Cerebellar nuclear complex (tissue), 1 donor: ENCODE measurements at regions not wholly inside any gene's neighbourhood (a gene's known extent, or its start where the extent isn't known, plus 50 kb on each side); places are given as distances from the start of the nearest gene placed in this dataset.

Experiments used
- DNase-seq, 2 experiments: peaks; one replicate each; lab custom pipeline; 2025; lab: John Stamatoyannopoulos, UW

DNA sequence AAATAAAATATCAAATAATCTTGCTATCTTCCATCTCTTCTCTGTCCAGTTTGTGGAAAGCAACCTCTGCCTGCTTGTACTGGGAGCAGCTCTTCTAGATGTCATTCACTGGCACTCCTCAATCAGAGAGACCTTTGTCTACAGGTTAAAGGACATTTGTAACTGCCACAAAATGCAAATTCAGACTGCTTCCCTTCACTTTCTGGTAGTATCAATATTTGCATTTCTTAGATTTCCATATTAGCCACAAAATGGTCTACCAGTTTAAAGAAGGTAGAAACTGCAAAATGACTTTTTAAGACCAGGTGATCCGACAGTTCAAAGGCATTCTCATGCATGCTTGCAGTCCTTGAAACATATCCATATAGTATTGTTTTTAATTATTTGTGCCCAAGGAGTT is 51.7 kb upstream of the RCN1 start:
- DNase-seq: no peak

DNA sequence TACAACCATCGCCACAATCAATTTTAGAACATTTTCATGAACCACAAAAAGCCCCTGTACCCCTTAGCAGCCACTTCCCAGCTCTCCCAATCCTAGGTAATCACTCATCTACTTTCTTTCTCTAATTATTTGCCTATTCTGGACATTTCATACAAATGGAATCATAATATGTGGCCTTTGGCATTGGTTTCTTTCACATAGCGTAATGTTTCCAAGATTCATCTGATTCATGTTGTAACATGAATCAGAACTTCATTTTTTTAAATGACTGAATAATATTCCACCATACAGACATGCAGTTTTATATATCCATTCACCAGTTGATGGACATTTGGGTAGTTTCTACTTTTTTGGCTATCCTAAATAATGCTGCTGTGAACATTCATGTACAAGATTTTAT is 56.2 kb upstream of the RCN1 start:
- DNase-seq: no peak

DNA sequence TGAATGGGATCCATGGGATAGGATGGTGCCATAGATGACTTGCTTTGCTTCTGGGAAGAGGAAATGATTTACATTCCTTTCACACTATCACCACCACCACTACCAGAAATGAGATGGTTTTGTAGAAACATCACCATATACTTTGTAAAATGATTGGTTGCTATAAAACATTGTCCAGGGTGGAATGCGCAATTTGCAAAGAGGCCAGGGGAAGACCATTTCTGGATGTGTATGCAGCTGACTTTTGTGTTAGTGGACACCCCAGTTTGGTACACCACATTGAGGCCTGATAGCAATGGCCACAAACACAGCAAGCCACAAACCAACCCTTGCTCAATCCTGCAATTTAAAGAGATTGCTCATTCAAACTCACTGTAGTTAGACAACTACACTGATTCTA is 56.7 kb upstream of the RCN1 start:
- DNase-seq: no peak

DNA sequence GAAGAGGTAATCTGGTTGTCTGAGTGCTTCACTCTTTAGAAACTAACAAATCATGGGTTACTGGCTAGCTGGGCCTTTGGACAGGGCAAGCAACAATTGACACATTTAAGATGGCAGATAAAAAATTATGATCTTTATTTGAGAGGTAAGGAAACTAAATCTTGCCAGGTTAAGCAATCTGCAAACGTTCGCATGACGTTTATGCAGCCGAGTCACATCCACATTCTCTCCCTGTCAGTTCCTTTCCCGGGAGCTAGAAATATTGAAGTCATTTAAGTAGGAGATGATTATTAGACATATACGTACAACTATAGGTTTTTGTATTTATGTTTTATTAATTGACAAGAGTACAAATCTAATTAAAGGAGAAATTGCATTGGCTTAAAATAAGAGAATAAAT is 57.4 kb upstream of the RCN1 start:
- DNase-seq: no peak

GRCh38 chr11:32033067-32033466 is 57.8 kb upstream of the RCN1 start:
- DNase-seq: no peak

- DNase-seq: no peak
These were observed 58.4 kb upstream of the RCN1 start for GRCh38 chr11:32032478-32032877.

- DNase-seq: no peak
These were observed 58.8 kb upstream of the RCN1 start for GRCh38 chr11:32032052-32032451.

DNA sequence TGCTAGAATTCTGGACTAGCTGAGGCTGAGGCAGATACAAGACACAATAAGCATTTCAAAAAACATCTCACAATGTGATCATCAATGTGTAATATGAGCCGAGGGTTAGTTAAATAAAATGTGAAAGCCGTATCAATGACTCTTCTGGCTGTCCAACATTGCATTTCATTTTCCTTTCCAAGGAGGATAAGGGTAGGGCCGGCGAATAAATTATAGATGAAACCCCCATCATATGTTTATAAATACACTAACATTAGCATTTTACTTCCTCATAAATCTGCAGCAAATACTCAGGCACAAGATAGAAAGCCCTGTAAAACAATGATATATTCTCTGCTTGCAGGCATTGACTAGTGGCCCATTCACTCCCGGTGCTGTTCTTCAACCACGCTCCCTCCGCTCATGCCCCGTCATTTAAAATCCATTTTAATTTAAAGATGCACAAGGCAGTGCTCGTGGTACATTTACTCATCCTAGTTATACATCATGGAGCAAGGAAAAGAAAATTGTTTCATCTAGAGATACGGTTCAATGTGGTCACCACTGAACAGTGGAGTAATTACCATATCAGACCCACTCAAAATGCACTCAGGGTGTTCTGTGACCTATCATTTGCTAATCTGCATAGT is 59.9 kb upstream of the RCN1 start:
- DNase-seq: no peak

DNA sequence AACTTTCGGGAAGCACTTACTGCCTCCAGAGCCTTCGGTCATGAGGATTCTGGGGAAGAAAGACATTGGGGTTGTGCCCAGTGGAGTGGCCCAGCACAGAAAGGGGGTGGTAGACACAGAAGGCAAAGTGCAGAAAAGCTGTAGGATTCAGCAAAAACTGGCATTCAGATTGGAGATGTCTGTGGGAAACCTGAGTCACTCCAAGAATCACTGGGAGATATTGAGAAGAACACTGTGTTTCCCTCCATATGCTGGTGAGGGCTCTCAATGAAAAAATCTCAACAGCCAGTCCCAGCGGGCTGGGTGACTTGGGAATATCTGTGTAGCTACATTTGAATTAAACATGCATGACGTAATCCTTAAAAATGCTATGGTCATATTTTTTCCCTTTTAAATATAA is 61.2 kb upstream of the RCN1 start:
- no peak for DNase-seq

DNA sequence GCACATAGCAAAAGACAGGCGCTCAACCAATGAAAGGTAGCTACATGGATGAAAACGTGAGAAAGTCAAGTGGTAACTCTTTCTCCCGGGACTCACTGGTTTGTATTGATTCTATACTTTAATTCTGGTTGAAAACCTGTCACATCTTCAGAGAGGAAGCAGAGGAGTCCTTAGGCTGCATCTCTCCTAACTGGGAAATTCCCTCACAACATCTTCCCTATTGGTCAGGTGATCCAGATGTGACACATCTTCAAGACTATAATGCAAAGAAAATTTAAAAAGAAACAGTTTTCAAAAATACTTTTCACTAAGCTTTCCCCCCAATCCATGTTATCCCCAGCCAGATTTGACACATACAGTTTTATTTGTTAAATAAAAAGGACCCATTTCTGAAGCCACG is 62.7 kb upstream of the RCN1 start:
- DNase-seq: no peak

DNA sequence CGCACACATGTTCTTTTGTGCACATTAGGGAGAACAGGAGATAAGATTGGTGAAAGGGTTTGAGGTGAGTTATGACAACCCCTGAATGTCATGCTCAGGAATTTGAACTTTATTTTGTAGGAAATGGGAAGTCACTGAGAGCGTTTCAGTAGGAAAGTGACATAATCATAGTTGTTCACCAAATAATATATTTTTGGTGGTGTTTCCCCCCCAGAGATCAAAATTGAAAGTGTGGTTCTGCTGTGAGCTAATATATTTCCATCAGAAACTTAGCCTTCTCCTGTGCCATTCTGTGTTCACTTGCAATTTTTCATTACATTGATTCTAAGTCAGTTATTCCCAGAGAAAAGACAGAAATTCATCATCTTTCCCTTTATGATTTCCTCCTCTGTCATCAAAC is 64.1 kb upstream of the RCN1 start:
- no peak for DNase-seq

- DNase-seq: no peak
These were observed 65.9 kb upstream of the RCN1 start for GRCh38 chr11:32024948-32025347.

DNA sequence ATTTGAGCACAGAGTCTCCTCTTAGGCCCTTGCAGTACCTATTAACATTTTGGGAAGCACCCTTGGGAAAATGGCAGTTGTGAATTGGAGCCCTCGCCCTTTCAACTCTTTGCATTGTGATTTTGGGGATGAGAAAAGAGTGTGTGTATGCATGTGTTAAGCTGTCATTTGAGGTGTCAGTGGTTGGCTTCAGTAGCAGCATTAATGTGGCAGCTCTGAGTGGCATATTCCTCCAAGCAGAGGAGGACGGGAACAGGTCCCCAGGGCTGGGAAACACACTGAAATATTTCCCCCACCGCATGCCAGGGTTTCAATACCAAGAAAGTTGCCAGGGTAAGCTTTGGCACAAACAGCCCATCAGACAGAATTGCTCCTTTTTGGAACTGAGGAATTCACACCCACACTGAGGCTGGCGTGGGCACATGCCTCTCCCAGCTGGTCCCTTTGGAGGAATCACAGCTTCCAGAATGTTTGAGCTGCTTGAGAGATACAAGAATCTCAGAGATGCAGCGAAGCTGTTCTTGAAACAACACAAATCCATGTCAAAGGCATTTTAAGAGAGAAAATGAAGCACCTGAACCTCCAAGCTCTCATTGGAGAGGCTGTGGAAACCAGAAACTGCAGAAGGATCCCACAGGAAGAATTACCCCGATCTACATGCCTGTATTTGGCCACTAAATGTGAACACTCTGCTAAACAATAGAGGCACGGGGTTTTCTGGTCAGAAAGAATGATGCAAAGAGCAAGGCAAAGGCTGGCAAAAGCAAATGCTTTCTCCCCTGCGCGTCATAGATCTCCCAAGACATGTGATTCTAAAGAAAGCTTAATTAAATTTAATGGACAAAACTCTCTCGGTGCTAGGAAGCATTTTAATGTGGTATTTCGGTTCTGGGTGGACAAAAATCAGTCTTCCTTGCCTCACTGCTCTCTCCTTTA is 67.2 kb upstream of the RCN1 start:
- peak in 1 of 2 experiments; percentile 27 for DNase-seq

- DNase-seq: no peak
These were observed 72.2 kb upstream of the RCN1 start for GRCh38 chr11:32018672-32019071.

GRCh38 chr11:32016111-32016510 is 74.8 kb upstream of the RCN1 start:
- DNase-seq: no peak

GRCh38 chr11:32015427-32015826 is 75.4 kb upstream of the RCN1 start:
- DNase-seq: no peak

DNA sequence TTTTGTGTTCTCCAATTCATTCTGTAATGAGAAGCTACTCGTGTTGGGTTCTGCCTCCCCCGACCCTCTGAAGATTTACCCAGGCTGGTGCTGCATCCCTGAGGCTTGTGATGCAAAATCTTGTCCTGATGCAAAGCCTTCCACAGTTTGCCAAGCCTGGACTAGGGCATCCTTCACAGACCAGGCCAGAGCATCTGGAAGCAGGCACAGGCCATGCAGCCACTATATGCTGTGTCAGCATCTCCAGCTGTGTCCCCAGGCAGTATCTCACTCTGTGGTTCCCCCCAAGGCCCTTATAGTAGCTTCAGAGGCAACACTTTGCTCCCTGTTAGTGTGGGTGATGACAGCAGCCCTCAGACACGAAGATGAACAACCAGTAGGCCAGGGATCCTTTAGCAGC is 77.3 kb upstream of the RCN1 start:
- no peak for DNase-seq

DNA sequence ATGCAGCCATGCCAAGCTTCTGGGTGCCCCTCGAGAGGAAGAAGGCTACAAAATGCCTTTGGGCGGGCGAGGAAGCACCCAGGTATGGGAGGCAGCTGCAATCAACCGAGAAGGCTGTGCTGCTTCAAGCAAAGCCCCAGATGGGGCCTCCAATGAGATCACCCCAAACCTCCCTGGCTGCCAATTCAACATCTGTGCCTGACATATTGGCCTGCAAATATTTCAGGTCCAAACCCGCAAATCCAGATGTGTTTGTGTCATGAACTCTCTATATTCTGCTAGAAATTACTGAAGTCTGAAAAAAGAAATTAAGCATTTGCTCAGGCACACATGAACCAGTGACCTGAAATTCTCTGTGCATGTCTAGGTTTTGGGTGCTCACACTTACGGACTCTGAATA is 78.8 kb upstream of the RCN1 start:
- no peak for DNase-seq

DNA sequence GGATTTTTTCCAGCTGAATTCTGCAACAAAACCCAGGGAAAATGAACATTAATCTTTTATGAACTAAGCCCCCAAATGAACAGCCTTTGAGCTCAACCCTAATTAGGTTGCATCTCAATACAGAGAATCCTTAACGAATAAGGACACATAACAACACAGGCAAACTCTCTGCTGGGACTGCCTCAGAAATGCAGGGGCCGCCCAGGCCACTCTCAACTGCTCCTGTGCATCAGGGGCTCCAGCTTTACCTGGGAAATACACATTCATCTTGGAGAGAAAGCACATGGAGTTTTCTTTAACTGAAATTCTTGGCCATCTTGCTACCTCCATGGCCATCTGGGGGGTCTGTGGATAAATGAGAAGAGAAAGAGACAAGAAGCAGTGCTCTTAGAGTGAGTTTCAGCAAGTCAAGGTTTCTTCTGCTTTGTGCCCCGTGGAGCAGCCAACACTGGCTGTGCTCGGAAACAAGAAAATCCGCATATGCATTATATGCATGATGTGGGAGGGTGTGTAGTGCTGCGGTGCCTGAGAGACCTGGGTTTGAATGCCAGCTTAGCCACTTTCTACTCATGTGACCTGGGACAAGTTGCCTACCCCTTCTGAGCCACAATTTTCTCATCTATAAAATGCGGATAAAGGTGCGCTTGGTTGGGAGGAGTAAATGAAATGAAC is 81.9 kb upstream of the RCN1 start:
- no peak for DNase-seq

GRCh38 chr11:32006799-32007388 is 84.0 kb upstream of the RCN1 start:
- peak; percentile 22 to 49 for DNase-seq

- peak in 1 of 2 experiments; percentile 28 for DNase-seq
These were observed 85.0 kb upstream of the RCN1 start for GRCh38 chr11:32005786-32006416.

DNA sequence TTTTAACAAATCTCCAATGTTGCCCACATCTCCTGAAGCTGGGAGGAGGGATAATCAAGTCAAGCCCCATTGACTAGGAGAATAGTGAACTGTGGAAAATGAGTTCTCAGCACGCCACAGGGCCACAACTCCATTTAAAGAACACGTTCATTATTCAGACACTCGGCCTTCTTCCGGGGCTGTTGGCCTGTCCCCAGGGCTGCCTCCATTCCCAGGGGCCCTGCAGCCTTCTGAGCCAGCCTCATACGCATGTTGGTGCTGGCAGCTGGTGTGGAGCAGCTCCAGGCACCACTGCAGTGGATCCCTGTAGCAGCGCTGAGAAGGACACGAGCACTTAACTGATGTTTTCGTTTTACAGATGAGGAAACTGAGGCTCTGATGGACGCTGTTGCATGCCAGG is 87.5 kb upstream of the RCN1 start:
- no peak for DNase-seq
